ENCODE measurements at regions not wholly inside any gene's neighbourhood (a gene's known extent, or its start where the extent isn't known, plus 50 kb on each side); places are given as distances from the start of the nearest gene placed in this dataset.

GRCh38 chr1:209010475-209011230, 572.9 kb upstream of the CAMK1G start:
- TF ChIP-seq CTCF (IDR thresholded peaks at IDR 0.05) = no peak
- ATAC-seq = peak in 3 of 4 donors; percentile 75 to 84 (median 83)
- WGBS, 2 donors = 17 to 25% methylated on average over 6 of the region's 6 CpGs

GRCh38 chr1:209012443-209013196, 570.9 kb upstream of the CAMK1G start:
- Histone ChIP-seq H3K4me3 (no peak overlapping the region), H3K9me3 (no peaks in the 10 kb centered on the region), H3K27me3 (no peaks in the 10 kb centered on the region), H3K4me1 (peaks cover 7 to 33% (median 10%) of the 10 kb centered on the region in 3 donors), H3K27ac (peak overlapping the region in 2 of 4 donors; percentile 6 to 12), H3K36me3 (no peaks in the 10 kb centered on the region)
- no peak for FAIRE-seq
- TF ChIP-seq CTCF (IDR thresholded peaks at IDR 0.05) = no peak
- peak; percentile 27 to 66 (median 50) for ATAC-seq
- peak in 1 of 6 donors; percentile 19 for DNase-seq
- 73 to 77% methylated on average over 6 of the region's 6 CpGs for WGBS, 2 donors
- intact Hi-C loops (cut with DNase I) = no loop called here

More at GRCh38 chr1:209010475-209011230, 572.9 kb upstream of the CAMK1G start:
- no peaks in the 10 kb centered on the region for H3K9me3 ChIP-seq
- peaks cover 7 to 33% (median 10%) of the 10 kb centered on the region in 3 donors for H3K4me1 ChIP-seq
- H3K27me3 ChIP-seq = no peaks in the 10 kb centered on the region
- H3K4me3 ChIP-seq = no peak overlapping the region
- DNase-seq (peak in 2 of 6 donors; percentile 9 to 58), FAIRE-seq (no peak)
- intact Hi-C loops (cut with DNase I) = no loop called here
- peak overlapping the region in 2 of 4 donors; percentile 6 to 53 for H3K27ac ChIP-seq
- H3K36me3 ChIP-seq = no peaks in the 10 kb centered on the region

GRCh38 chr1:209015092-209015491, 568.4 kb upstream of the CAMK1G start:
- Histone ChIP-seq H3K36me3 (no peaks in the 10 kb centered on the region), H3K4me3 (no peak overlapping the region), H3K27me3 (no peaks in the 10 kb centered on the region), H3K27ac (peak overlapping the region in 1 of 4 donors; percentile 41), H3K4me1 (peaks cover 7 to 22% (median 10%) of the 10 kb centered on the region in 3 donors), H3K9me3 (no peaks in the 10 kb centered on the region)
- TF ChIP-seq CTCF (IDR thresholded peaks at IDR 0.05) = no peak
- DNase-seq (peak in 3 of 6 donors; percentile 19 to 24 (median 21)), FAIRE-seq (no peak), ATAC-seq (peak; percentile 48 to 80 (median 62))
- intact Hi-C loops (cut with DNase I) = no loop called here

GRCh38 chr1:209021622-209022021, 561.9 kb upstream of the CAMK1G start:
- Histone ChIP-seq H3K27ac (no peak overlapping the region), H3K4me3 (no peak overlapping the region), H3K36me3 (no peaks in the 10 kb centered on the region), H3K9me3 (no peaks in the 10 kb centered on the region), H3K4me1 (no peaks in the 10 kb centered on the region), H3K27me3 (no peaks in the 10 kb centered on the region)
- ATAC-seq (no peak), FAIRE-seq (no peak), DNase-seq (no peak)
- no peak for TF ChIP-seq CTCF (IDR thresholded peaks at IDR 0.05)
- intact Hi-C loops (cut with DNase I) = no loop called here
